BJ (cell line): ENCODE measurements at regions not wholly inside any gene's neighbourhood (a gene's known extent, or its start where the extent isn't known, plus 50 kb on each side); places are given as distances from the start of the nearest gene placed in this dataset.

Source experiments
- CTCF ChIA-PET: fragments of 350-600 bp; formaldehyde crosslinking; extraction: SDS; loops from one replicate; lab custom pipeline; 2021; ENCODE audit warnings: antibody characterized with exemption, inconsistent platforms; lab: Yijun Ruan, JAX
- POLR2A ChIA-PET: fragments of 300-600 bp; sonication (Branson Sonifier 250); formaldehyde crosslinking; extraction: SDS; loops from one replicate; lab custom pipeline; 2021; ENCODE audit warnings: antibody characterized with exemption; lab: Charles Lee
- DNase-seq: peaks from one replicate; pipeline ENCODE4 v3.0.0-alpha.2; 2011; ENCODE audit warnings: low read depth
- H3K27me3 ChIP-seq: 2 replicates; pipeline ENCODE4 v1.6.0; 2011; ENCODE audit warnings: low read length; ENCODE audit not compliant: control insufficient read depth, insufficient read depth
- H3K36me3 ChIP-seq: 2 replicates; pipeline ENCODE4 v1.5.1; 2011; ENCODE audit warnings: low read length; ENCODE audit not compliant: control insufficient read depth, insufficient read depth
- H3K4me3 ChIP-seq: 2 replicates; pipeline ENCODE4 v1.5.1; 2011; ENCODE audit warnings: low read depth, mild to moderate bottlenecking, control low read depth, low read length
- TF ChIP-seq, protein P1 (sequence below): IDR thresholded peaks from 2 replicates; pipeline ENCODE4 v1.5.1; 2011; ENCODE audit warnings: low read depth, mild to moderate bottlenecking, control low read depth, inconsistent platforms, low read length, moderate library complexity; ENCODE audit not compliant: insufficient read depth

DNA sequence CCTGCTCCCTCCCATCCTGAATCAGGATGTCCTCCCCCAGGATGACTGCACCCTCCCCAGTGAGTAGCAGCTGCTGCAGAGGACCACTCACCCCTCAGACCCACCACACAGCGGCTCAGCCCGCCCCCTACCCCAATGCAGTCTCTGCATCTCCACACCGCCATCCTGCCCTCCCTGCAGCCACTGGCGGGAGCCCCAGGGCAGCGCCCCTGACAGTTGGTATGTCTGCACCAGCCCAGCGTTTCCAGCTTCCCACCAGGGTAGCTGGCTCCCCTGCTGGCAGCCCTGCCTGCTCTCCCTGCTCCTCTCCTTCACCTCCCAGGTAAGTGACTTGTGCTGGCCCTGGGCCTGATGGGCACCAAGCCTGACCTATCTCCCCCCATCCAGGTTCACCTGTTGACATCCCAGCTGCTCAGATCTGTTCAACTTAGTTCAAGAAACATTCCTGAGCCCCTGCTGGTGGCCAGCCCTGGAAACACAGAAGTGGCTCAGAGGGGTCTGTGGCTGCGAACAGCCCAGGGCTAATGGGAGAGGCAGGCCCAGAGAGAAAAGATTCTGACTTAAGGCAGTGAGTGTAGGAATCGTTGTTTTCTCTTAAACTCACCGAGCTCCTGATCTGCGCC, 117.7 kb upstream of the RAB6C start:
- Histone ChIP-seq H3K4me3 (no peak overlapping the region), H3K36me3 (no peaks in the 10 kb centered on the region), H3K27me3 (no peaks in the 10 kb centered on the region)
- TF ChIP-seq, protein P1, sequence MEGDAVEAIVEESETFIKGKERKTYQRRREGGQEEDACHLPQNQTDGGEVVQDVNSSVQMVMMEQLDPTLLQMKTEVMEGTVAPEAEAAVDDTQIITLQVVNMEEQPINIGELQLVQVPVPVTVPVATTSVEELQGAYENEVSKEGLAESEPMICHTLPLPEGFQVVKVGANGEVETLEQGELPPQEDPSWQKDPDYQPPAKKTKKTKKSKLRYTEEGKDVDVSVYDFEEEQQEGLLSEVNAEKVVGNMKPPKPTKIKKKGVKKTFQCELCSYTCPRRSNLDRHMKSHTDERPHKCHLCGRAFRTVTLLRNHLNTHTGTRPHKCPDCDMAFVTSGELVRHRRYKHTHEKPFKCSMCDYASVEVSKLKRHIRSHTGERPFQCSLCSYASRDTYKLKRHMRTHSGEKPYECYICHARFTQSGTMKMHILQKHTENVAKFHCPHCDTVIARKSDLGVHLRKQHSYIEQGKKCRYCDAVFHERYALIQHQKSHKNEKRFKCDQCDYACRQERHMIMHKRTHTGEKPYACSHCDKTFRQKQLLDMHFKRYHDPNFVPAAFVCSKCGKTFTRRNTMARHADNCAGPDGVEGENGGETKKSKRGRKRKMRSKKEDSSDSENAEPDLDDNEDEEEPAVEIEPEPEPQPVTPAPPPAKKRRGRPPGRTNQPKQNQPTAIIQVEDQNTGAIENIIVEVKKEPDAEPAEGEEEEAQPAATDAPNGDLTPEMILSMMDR = no peak
- ChIA-PET CTCF (interaction anchor here (0.6 kb wide), 1 partner anchor 1652 kb away, joined by 4 read pairs; no protein-coding TSS in a partner anchor), POLR2A (no interaction called here)
- DNase-seq = no peak

DNA sequence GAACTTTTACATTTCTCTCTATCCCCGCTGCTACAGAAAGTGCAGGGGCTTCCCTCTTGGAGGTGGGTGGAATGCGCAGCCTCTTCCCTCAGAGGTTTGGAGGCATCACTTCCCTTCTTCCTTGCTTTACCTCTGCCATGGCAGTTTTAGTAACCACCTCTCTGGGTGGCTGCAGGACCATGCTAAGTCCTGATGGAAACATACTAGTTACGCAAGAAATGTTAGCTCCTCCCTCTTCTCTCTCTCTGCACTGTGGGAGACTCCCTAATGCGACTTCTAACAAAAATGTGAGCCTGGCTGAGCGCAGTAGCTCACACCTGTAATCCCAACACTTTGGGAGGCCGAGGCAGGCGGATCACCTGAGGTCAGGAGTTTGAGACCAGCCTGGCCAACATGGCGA, 116.8 kb upstream of the RAB6C start:
- Histone ChIP-seq H3K27me3 (no peaks in the 10 kb centered on the region), H3K4me3 (no peak overlapping the region), H3K36me3 (no peaks in the 10 kb centered on the region)
- CTCF ChIA-PET = no interaction called here
- TF ChIP-seq, protein P1 = no peak
- POLR2A ChIA-PET = no interaction called here
- no peak for DNase-seq

DNA sequence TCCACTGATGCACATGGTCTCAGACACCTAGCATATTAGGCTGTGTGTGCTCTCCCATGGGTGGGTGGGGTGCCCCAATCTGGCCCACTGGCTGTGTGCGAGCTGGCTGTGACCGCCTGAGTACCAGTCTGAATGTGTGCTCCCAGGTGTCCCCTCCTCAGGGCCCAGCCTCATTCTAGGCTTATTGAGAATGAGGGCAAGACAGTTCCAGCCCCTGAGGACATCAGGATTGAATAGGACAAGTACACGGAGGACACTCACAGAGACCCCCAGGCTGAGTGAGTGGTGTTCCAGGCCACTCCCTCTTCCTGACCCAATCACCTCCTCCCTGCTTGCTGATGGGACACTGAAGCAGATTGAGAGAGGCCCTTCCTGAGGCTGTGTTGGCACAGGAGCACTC, 116.1 kb upstream of the RAB6C start:
- H3K4me3 ChIP-seq = no peak overlapping the region
- no peak for DNase-seq
- CTCF ChIA-PET = no interaction called here

DNA sequence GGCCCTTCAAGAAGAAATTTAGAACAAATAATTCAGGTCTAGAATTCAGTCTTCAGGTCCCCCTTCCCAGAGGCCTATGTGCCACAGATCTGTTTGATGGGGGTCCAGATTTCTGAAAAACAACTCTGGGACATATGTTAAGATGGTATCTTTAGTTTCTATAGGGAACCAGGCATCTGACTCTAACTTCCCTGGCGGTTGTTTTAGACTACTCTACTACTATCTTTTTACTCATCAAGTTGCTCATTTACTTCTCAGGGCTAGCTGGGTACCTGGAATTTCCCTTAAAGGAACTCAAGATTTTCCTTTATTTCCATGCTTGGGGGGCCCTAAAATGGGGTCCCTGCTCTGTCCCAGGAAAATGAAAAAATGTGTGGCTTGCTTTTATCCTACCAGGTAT, 114.7 kb upstream of the RAB6C start:
- no peaks in the 10 kb centered on the region for H3K27me3 ChIP-seq
- CTCF ChIA-PET = interaction anchor here (0.7 kb wide), 1 partner anchor 37 kb away, joined by 3 read pairs; no protein-coding TSS in a partner anchor
- POLR2A ChIA-PET = no interaction called here
- no peak overlapping the region for H3K4me3 ChIP-seq
- TF ChIP-seq, protein P1 = no peak
- no peaks in the 10 kb centered on the region for H3K36me3 ChIP-seq
- no peak for DNase-seq

More for the DNA sequence above, 116.1 kb upstream of the RAB6C start:
- POLR2A ChIA-PET = no interaction called here
- Histone ChIP-seq H3K36me3 (no peaks in the 10 kb centered on the region), H3K27me3 (no peaks in the 10 kb centered on the region)
- TF ChIP-seq, protein P1 = no peak

DNA sequence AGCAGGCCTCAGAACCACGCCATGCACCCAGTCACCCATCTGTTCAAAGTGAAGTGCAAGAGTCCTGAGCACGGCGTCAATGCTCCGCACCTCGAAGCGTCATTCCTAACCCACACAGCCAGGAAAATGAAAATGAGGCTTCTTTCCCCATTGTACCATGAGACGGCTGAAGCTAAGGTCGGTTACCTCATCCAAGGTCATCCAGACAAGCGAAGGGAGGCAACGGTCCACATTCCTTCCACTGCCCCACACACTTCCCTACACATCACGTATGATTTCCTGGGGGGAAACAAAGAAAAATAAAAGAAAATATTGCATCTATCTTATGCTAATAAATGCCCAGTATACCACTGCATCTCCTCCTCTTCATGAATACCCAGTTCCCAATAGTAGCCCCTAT, 113.5 kb upstream of the RAB6C start:
- ChIA-PET POLR2A (no interaction called here), CTCF (interaction anchor here (0.6 to 2.0 kb wide), 2 partner anchors 9 to 468 kb away, joined by 3 to 7 read pairs; no protein-coding TSS in a partner anchor)
- TF ChIP-seq, protein P1 = no peak
- DNase-seq = no peak
- Histone ChIP-seq H3K36me3 (no peaks in the 10 kb centered on the region), H3K4me3 (no peak overlapping the region), H3K27me3 (no peaks in the 10 kb centered on the region)
